ENCODE measurements at regions not wholly inside any gene's neighbourhood (a gene's known extent, or its start where the extent isn't known, plus 50 kb on each side); places are given as distances from the start of the nearest gene placed in this dataset.

DNA sequence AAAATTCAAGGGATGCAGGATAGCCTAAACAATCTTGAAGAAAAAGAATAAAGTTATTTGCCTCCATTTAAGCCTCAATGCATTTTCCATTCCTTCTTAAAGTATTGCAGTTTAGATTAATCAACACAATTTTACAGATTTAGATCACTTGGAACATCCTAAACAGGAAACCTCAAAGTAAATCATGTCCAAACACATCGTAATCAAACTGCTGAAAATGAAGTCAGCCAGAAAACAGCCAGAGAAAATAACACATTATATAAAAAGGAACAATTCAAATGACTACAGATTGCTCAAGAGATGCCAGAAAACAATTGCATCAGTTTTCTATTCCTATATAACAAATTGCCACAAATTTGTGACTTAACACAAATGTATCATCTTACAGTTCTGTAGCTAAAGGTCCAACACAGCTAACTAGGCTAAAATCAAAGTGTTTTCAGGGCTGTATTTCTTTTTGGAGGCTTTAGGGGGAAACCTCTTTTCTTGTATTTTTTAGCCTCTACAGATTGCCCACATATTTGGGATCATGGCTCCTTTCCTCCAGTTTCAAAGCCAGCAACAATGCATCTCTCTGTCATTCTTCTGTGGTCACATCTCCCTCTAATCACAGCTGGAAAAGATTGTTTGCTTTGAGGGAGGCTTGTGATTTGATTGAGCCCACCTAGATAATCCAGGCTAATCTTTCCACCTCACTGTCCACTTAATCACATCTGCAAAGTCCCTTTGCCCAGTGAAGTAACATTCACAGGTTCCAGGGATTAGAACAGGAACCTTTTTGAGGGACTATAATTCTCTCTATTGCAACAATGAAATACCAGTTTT lies 543.3 kb upstream of the UBE2E2 start:
- TF ChIP-seq, protein P1, sequence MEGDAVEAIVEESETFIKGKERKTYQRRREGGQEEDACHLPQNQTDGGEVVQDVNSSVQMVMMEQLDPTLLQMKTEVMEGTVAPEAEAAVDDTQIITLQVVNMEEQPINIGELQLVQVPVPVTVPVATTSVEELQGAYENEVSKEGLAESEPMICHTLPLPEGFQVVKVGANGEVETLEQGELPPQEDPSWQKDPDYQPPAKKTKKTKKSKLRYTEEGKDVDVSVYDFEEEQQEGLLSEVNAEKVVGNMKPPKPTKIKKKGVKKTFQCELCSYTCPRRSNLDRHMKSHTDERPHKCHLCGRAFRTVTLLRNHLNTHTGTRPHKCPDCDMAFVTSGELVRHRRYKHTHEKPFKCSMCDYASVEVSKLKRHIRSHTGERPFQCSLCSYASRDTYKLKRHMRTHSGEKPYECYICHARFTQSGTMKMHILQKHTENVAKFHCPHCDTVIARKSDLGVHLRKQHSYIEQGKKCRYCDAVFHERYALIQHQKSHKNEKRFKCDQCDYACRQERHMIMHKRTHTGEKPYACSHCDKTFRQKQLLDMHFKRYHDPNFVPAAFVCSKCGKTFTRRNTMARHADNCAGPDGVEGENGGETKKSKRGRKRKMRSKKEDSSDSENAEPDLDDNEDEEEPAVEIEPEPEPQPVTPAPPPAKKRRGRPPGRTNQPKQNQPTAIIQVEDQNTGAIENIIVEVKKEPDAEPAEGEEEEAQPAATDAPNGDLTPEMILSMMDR (IDR thresholded peaks at IDR 0.05; ENCODE audit: extremely low read depth in 1 of 2, insufficient read depth in 1 of 2, low read depth in 1 of 2, low read length in 2 of 2) = no peak
- TF ChIP-seq MYC (IDR thresholded peaks at IDR 0.05; ENCODE audit: low read depth, low read length) (no peak), GATA2 (IDR thresholded peaks at IDR 0.05; ENCODE audit: insufficient read depth, insufficient read length, low read depth, low read length) (no peak), POLR2A (IDR thresholded peaks at IDR 0.05; ENCODE audit: low read depth, low read length) (no peak), EZH2 (IDR thresholded peaks at IDR 0.05; ENCODE audit: borderline replicate concordance, low read depth, low read length, severe bottlenecking) (no peak), POLR2AphosphoS5 (IDR thresholded peaks at IDR 0.05; ENCODE audit: insufficient read depth, low read depth, low read length) (no peak)

Data from endothelial cell of umbilical vein (primary cell).